Kidney (tissue), 13 donors: ENCODE measurements at regions not wholly inside any gene's neighbourhood (a gene's known extent, or its start where the extent isn't known, plus 50 kb on each side); places are given as distances from the start of the nearest gene placed in this dataset.

Experiments used
- DNase-seq, 5 donors: peaks; one replicate each; pipeline ENCODE4 v3.0.0-alpha.2; 2013 to 2020
- FAIRE-seq: peaks from 2 replicates; lab custom pipeline; 2012; peaks lifted over from hg19 to GRCh38; lab: Jason Lieb, UNC
- H3K27ac ChIP-seq, 2 donors: one replicate each; pipeline ENCODE4 v1.7.0; 2013; ENCODE audit warnings: low read depth in 2 of 2, low read length in 2 of 2, inconsistent platforms in 1 of 2
- H3K27me3 ChIP-seq: one replicate; pipeline ENCODE4 v1.7.1; 2013; ENCODE audit warnings: low read length, inconsistent platforms; ENCODE audit not compliant: control insufficient read depth, insufficient read depth
- H3K36me3 ChIP-seq, 3 donors: one replicate each; pipeline versions ENCODE4 v1.7.0 to v1.7.1; 2013; ENCODE audit warnings: low read length in 3 of 3, control low read depth in 1 of 3, inconsistent platforms in 1 of 3; ENCODE audit not compliant: insufficient read depth in 3 of 3, control insufficient read depth in 2 of 3
- H3K4me1 ChIP-seq, 3 donors: one replicate each; pipeline versions ENCODE4 v1.7.0 to v1.7.1; 2013; ENCODE audit warnings: low read length in 3 of 3, inconsistent platforms in 1 of 3, low read depth in 1 of 3; ENCODE audit not compliant: control insufficient read depth in 2 of 3, insufficient read depth in 2 of 3
- H3K4me3 ChIP-seq, 3 donors: one replicate each; pipeline versions ENCODE4 v1.7.0 to v1.8.1; 2013; ENCODE audit warnings: low read length in 3 of 3, control low read depth in 1 of 3, inconsistent platforms in 1 of 3
- H3K9ac ChIP-seq, 3 donors: one replicate each; pipeline versions ENCODE4 v1.7.0 to v1.7.1; 2013; ENCODE audit warnings: low read length in 3 of 3, control low read depth in 1 of 3, inconsistent platforms in 1 of 3
- H3K9me3 ChIP-seq, 3 donors: one replicate each; pipeline versions ENCODE4 v1.7.0 to v1.7.1; 2013; ENCODE audit warnings: low read length in 3 of 3, control low read depth in 1 of 3, inconsistent platforms in 1 of 3; ENCODE audit not compliant: control insufficient read depth in 2 of 3, insufficient read depth in 1 of 3
- intact Hi-C: fragments of 100-400 bp; cut with DNase I; formaldehyde crosslinking; loops from one replicate; pipeline ENCODE4 v1.11.1; 2022
- TF ChIP-seq, protein P1 (sequence below): IDR thresholded peaks from 3 replicates; pipeline ENCODE4 v1.5.1; 2012; ENCODE audit warnings: mild to moderate bottlenecking, moderate library complexity, borderline replicate concordance; ENCODE audit not compliant: insufficient read depth; ENCODE audit errors: extremely low read depth
- donor health status: control.
- donor health status: control.
- donor health status: control.
- donor health status: control.
- donor health status: control.
- donor health status: DM: yes; HTN: yes; CAD: no.
- donor health status: Normal renal cell carcinoma (clear cell type).

DNA sequence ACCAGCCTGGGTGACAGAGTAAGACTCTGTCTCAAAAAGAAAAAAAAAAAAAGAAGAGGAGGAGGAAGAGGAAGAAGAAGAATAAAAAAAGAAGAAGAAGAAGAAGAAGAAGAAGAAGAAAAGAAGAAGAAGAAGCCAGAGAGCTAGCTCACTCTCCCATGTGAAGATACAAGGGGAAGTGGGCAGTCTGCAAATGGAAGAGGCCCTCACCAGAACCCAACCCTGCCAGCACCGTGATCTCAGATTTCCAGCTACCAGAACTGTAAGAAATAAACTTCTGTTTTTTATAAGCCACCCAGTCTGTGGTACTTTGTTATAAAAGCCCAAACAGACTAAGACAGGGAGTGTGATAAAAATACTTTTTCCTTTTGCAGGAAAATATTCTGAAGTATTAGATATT lies 130.7 kb downstream of the ETNK1 start:
- no peak for DNase-seq
- H3K36me3 ChIP-seq, result no peaks in the 10 kb centered on the region
- no peaks in the 10 kb centered on the region for H3K27me3 ChIP-seq
- no peak overlapping the region for H3K27ac ChIP-seq
- no peak overlapping the region for H3K4me3 ChIP-seq
- no peaks in the 10 kb centered on the region for H3K4me1 ChIP-seq
- no peaks in the 10 kb centered on the region for H3K9me3 ChIP-seq
- no peak overlapping the region for H3K9ac ChIP-seq
- intact Hi-C loops, result no loop called here
- no peak for FAIRE-seq
- TF ChIP-seq, protein P1, sequence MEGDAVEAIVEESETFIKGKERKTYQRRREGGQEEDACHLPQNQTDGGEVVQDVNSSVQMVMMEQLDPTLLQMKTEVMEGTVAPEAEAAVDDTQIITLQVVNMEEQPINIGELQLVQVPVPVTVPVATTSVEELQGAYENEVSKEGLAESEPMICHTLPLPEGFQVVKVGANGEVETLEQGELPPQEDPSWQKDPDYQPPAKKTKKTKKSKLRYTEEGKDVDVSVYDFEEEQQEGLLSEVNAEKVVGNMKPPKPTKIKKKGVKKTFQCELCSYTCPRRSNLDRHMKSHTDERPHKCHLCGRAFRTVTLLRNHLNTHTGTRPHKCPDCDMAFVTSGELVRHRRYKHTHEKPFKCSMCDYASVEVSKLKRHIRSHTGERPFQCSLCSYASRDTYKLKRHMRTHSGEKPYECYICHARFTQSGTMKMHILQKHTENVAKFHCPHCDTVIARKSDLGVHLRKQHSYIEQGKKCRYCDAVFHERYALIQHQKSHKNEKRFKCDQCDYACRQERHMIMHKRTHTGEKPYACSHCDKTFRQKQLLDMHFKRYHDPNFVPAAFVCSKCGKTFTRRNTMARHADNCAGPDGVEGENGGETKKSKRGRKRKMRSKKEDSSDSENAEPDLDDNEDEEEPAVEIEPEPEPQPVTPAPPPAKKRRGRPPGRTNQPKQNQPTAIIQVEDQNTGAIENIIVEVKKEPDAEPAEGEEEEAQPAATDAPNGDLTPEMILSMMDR, result no peak

DNA sequence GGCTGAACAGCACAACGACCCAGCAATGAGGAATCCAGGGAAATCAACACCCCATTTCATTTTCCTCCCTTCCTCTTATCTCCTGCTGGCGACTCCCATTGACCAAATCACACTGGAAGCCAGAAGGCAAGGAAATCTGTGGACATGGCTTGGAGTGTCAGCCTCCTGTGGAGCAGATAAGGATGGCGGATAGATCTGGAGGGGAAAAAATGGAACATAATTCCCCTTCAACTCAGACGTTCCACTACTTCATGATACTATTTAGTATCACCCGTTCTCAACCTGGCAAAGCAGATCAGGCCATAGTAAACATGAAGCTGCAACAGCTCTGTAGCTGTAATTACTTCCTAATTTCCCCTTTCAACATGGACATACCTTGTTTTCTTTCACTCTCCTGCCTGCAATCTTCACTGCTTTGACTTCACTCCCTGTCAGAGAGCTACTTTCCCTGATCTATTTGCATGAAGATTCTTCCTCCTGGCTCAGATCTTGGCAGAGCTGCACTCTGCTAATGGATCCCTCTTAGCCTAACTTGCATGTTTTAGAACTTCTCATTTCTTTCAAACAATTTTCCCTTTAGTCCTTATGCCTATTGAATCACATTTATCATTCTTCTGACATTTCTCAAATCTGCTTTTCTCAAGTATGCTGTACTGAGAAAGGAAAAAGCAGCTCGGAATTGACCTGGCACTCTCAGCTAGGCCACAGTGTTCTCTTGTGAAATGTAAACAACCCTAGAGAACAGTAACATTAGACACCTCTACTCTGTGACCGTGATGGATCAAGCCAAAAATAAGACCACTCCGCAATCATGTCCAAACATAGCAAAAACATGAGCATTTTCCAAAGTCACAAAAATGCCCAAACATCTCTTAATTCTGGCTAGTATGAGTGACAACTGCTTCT lies 135.1 kb downstream of the ETNK1 start:
- DNase-seq (no peak), FAIRE-seq (no peak)
- Histone ChIP-seq H3K4me3 (no peak overlapping the region), H3K36me3 (no peaks in the 10 kb centered on the region), H3K27ac (no peak overlapping the region), H3K9ac (no peak overlapping the region), H3K4me1 (no peaks in the 10 kb centered on the region), H3K9me3 (no peaks in the 10 kb centered on the region), H3K27me3 (no peaks in the 10 kb centered on the region)
- TF ChIP-seq, protein P1, result no peak
- intact Hi-C loops, result no loop called here

DNA sequence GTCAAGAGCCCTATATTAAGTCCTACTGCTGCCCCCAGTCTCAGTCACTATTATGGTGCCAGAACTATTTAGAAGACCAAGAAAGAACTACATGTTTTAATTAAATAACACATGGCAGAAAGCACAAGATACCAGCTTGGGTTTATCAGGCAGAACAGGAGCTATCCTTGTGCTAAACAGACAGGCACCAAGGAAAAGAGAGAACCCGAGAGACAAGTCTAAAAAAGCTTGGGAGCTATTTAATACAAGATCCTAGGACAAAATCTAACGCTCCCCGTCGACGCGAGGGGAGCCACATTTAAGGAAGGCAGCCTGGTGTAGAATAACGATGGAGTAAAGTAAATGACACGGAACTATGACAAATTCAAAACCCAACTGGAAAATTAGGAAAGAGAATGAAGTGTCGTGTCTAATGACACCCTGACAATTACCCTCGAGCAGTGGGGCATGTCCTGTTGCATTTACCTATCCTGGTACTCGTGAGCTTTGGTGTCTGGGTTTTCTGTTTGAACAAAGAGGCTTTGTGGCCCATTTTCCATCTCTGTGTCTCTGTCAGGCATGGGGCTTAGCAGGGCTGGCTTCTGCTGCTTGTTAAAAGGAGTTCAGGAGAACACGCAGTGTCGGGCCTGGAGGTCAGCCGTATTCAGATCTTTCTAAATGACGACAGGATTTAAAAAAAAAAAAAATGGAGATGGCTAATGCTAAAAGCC lies 140.6 kb downstream of the ETNK1 start:
- Histone ChIP-seq H3K27me3 (no peaks in the 10 kb centered on the region), H3K9me3 (no peaks in the 10 kb centered on the region), H3K27ac (no peak overlapping the region), H3K9ac (no peak overlapping the region), H3K4me3 (no peak overlapping the region), H3K4me1 (no peaks in the 10 kb centered on the region), H3K36me3 (no peaks in the 10 kb centered on the region)
- intact Hi-C loops, result no loop called here
- TF ChIP-seq, protein P1, result no peak
- peak in 2 of 5 donors; percentile 14 to 23 for DNase-seq
- FAIRE-seq, result no peak
